ENCODE measurements at regions not wholly inside any gene's neighbourhood (a gene's known extent, or its start where the extent isn't known, plus 50 kb on each side); places are given as distances from the start of the nearest gene placed in this dataset.

DNA sequence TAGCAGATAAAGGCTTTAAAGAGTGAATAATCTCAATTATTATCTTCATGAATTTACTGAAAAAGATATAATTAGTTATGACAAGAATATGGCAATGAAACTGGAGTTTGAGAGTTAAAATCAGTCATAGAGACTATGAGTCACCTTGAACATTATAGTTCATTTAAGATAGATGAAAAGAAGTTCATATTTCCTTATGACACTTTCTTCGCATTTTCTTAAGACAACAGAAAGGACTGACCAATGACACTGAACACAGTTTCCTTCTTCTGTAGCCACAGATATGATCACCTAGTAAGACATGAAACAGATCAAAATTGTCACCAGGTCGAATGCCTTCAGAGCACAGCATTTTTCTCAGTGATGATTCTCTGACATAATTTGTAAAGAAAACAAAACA, 202.1 kb downstream of the KLF12 start:
- no peak for DNase-seq

DNA sequence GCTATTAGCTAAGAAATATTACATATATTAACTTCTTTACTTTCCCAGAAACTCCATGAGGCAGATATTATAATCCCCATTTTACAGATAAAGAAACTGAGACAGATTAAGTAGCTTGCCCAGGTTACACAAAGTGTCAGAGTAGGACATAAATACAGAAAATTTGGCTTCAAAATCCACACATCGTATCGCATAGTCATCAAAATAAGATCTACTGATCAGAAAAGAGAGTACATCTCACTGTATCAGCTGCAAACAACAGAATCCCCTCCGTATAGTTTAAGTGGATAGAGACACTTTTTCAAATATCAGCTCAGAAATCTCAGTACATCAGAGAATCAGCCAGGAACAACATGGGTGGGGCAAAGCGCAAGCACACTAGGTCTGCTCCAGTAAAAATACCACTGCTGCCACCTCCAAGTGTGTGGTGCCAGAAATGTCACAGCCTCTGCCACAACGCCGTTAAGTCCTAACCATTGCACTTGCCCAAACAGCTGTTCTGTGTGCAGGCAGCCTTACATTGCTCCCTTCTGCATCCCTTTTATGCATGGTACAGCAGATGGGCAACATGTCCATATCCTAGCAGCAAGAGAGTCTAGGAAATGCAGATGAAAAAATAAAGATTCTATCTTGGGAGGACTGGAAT, 204.8 kb downstream of the KLF12 start:
- DNase-seq, result no peak

DNA sequence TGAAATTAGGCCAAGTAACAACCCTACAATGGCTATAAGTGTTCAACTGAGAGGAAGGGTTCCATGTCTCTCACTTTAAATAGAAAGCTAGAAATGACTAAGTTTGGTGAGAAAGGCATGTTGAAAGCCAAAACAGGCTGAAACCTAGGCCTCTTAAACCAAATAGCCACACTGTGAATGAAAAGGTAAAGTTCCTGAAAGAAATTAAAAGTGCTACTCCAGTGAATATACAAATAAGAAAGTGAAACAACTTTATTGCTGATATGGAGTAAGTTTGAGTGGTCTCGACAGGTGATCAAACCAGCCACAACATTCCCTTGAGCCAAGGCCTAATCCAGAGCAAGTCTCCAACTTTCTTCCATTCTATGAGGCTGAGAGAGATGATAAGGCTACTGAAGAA, 209.6 kb downstream of the KLF12 start:
- DNase-seq, result no peak

DNA sequence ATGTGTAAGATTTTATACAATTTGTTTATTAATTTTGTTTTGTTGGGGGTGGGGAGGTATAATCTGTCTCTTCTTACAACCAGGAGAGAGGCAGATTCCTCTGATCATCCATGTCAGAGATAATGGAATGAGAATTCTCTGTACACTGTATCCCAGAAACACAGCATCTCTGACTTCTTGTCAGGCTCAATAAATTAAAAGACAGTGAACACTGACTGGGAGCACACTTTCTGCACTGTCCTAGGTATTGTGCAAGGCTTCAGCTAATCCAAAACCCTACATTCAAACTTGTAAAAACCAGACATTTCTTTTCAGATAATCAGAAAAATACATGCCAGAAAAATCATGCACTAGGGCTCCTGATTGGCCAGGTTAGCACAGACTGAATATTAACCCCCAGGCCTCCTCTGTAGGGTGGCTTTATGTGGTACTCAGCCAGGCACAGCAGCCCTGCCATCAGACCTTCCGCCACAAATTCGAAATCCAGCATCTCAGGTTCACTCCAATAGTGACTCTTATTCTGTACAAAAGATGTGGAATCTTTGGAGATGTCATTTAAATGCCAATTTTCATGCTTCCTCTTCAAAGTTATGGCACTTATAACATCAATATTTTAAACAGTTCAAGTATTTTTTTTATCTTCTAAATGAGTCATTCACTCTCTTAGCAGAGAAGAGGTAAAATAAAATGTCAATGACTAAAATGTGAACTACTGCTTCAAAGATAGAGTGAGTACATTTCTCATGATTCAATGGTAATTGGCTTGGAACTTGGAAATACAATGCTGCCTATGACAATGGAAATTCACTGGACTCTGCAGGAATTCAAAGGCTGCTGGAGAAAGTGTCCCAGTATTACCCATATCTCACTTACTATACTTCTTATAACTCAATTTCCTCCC, 211.5 kb downstream of the KLF12 start:
- no peak for DNase-seq

DNA sequence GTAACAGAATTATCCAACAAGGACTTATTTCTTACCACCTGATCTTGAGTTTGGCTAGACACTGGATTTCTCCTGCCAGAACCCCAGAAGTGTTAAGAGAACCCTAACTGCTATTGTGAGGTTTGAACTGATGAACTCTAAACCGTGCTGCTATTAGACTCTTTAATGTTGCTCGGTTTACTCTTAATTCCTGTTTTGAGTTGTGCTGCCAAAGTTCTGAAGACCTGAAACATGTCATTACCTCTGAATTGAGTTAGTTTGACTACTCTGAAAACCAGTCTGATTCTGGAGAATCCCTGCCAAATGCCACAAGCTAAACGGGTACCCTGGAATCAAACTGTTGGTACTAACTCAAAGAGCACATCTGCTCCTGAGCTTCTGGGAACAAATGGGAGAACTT, 215.5 kb downstream of the KLF12 start:
- no peak for DNase-seq

DNA sequence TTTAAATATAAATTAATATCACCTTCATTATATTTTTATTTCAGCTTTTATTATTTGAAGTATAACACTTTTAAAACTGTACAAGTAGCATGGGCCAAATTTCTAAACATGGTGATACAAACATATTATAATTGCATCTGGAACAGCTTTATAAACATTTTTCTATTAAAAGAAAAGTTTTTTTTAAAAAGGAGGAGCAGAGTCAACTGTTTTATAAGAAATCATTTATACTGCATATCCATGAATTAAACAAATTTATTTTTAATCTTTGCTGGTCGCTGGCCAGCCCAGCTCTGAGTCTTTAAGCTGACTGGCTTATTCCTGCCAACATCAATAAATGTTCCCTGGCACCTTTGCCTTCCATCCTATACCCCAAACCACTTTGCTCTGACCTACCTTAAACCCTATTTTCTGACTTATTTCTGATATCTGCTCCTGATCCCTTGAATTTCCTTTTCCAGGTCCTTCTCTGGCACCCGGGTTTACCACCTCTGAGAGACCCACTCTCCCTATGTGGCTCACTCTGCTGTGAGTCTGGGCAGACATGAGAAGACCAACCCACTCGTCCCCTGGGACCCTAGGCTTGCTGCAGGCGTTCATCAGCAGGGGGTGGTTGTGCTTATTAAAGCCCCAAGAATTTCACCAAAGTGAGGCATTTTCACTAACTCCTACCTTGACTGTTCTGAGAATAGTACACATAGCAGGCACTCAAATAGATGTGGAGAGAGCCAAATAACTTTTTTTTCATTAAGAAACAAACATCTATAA, 220.3 kb downstream of the KLF12 start:
- no peak for DNase-seq

DNA sequence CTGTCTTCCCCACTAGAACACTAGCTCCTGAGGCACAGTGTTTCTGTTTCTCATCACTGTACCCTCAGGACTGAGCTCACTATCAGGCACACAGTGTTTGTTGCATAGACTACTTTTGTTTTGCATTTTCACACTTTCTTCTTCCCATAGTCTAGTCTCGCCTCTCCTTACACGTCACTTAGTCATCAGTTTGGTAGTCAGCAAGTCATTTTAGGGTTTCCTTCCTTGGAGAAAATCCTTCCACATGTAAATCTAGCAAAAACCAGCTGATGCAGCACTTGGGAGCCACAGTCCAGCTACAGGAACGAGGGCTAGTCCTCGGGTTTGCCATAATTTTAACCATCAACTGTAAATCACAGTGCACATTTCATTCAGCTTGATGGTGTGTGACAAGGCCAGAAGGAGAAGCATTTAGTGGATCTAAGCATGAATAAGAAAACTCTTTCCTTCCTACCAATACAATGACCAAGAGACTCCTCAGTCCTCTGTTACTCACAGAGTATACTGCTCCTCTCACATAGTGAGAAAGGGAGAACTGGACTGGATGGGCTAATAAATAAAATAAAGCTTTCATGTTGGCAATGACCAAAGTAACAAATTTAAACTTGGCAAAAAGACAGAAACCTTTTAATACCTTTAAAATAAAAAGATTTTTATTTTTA, 221.0 kb downstream of the KLF12 start:
- no peak for DNase-seq

DNA sequence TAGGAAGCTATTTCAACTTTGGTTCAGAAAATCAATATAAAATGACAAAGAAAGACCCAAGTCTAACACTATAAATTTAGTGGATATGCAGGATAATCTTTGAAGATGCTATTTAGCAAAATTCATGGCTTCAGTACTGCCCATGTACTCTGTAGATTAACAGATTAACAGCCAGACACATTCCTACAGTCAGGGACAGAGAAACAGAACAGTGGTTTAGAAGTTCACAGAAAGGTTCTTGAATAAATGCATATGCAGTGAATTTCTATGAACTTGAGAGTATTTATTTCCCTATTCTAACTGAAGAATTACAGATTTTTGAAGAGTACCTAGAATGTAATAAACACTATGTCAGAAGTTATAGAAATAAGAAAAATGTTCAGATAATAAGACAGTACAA, 222.8 kb downstream of the KLF12 start:
- DNase-seq, result no peak

DNA sequence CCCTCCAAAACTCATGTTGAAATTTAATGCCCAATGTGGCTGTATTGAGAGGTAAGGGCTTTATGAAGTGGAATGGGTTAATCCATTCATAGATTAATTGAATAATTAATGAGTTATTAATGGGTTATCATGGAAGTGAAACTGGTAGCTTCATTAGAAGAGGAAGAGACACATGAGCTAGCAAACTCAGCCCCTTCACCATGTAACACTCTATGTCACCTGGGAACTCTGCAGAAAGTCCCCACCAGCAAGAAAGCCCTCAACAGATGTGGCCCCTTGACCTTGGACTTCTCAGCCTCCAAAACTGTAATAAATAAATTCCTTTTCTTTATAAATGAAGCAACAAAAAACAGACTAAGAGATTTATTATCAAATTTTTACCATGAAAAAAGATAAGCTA, 223.5 kb downstream of the KLF12 start:
- DNase-seq, result no peak

DNA sequence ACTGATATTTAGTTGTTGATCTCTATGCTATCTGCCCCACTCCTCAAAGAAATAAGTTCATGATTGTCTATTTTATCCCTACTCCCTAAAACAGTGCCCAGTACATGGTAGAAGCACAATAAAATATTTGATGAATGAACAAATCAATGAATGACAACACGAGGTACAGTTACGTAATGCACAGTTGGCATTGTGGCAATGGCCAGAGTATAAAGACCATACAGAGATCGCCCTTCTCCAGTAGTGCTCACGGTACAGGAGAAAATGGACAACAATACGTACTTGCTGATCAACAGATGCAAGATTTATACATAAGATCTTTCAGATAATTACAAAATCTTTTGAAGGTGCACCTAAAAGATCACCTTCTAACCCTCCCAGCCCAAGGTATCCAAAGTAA, 225.4 kb downstream of the KLF12 start:
- DNase-seq, result no peak

DNA sequence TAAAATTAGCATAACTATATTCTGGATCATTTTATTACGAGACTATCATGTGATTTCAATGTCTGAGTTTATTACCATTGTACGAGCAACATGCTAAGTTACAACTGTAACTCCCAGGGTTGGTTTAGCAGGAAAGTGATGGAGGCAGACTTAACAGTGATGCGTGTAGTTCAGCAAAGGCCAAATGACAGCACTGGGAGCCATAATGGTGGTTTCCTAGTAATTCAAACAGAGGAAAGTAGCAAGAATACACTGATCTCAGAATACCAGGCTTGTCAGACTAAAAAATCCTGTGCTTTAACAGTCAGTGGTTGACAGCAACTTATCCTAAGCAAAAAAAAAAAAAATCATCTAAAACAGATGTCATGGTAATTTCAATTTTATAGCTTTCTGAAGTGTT, 229.6 kb downstream of the KLF12 start:
- DNase-seq, result no peak

DNA sequence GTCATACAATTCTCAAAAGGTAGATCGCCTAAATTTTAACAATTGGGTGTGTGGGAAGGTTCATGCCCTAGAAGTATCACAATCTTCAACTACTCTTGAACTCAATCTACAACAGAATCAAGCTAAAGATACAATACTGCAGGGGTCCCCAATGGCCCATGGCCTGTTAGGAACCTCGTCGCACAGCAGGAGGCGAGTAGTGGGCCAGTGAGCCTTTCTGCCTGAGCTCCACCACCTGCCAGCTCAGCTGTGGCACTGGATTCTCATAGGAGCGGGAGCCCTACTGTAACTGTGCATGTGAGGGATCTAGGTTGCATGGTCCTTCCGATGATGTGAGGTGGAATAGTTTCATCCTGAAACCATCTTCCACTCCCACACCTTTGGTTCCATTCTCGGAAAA, 230.6 kb downstream of the KLF12 start:
- DNase-seq, result no peak

DNA sequence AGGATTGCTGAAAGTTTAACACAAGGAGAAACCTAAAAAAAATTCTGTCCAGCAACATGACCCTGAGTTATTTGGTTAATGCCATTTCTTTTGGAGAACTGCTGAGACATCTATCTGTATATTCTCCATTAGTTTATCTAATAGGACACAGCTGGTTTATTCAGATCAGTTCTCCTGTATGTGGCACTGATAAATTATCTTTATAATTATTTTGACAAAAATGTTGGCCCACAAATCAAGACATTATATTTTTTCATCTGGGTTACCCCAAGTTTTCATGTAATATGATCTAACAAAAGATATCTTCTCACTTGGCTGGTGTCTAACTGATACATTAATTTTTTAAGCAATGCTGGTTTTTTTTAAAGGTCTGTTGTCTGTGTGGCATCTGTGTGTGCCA, 231.4 kb downstream of the KLF12 start:
- DNase-seq, result no peak

DNA sequence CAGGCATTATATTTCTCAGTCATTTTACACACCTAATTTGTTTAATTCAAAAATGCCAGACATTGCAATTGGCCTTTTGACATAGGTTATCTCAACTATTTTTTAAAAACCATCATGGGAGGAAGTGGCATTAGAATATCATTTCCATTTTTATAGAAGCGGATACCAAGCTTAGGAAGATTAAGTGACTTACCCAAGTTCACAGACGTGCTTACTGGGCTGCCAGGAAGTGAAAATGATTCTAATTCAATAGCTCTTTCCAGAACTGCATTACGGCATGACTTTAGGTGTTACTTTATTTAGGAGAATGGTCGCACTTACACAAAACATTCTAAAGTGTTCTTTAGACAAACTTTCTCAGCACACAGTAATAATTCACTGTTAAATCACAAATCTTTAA, 231.9 kb downstream of the KLF12 start:
- DNase-seq, result no peak

DNA sequence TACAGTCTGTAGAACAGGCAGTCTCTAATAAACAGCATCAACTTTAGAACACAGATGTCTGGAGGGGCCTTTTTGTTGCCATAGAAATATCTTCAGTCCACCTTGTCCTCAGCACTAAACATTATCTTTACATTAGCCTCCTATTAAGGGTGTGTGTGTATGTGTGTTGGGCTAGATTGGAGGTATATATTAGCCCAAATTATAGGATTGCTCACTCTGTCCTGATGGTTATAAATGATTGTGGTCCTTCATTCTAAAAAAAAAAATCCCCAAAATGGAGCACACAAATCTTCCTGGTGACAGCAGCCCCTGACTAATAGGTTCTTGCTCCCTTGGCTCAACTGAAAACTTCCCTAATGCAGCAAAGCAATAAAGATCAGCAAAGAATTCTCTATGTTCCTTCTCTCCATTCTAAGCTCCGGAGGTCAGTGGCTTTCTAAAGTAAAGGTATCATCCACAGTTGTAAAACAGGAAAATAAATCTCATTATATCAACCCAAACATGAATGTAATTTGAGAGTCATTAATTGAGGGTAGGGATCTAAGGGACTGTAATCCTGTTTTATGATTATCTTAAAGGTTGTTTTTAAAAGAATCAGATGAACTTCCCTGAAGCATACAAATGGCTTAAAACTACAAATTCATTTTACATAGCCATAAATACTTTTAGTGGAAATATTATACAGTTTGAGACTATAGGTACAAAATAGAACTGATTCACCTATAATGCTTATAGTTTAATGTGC, 232.7 kb downstream of the KLF12 start:
- no peak for DNase-seq

DNA sequence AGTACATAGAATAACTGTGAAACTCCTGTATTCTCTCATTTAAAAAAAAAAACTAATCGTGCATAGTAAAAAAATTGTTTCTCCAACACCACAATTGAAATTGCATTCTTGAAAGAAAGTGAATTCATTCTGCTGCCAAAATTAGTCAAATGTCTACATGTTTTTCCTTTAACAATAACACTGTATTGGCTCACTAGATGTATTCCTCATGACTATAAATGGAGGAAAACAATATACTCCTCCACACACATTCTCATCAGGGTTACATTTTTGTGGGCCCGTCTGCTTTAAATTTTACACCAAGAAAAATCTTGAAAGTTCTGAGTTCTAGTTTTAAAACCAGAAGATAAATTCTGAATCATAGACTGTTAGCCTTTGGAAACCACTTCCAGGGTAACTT, 233.6 kb downstream of the KLF12 start:
- DNase-seq, result no peak

DNA sequence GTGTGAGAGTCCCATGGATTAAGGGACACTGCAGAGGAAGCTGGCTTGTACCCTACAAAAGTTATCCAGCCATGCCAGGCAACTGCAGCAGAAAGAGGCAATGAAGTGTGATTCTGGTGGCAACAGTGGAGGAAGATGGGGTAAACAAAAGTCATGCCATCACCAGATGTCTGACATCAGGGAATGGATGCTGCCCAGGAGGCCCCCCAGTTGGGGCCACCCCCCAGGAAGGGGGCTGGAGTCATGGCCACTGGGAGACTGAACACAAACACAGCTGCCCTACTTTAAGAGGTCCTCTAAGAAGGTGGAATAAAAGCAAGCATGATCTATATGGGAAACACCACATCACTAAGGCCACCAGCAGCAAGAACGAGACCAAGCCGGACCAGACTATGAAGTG, 235.3 kb downstream of the KLF12 start:
- no peak for DNase-seq

DNA sequence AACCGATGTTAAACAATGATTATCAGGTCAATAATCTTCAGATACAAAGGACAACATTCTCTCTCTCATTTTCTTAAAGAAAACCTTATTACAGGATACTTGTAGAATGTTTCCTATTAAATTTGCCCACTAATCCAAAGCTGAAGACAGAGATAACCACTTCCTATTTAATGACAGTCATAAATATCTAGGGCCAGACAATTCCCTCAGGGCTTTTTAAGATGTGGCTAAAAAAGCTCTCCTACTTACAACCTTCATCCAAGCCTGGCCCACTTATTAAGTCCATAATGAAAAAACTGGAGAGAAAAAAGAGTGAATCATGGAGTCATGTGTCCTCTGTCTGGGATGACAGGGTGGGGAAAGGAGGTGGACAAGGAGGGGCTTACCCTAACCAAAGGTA, 235.9 kb downstream of the KLF12 start:
- no peak for DNase-seq

DNA sequence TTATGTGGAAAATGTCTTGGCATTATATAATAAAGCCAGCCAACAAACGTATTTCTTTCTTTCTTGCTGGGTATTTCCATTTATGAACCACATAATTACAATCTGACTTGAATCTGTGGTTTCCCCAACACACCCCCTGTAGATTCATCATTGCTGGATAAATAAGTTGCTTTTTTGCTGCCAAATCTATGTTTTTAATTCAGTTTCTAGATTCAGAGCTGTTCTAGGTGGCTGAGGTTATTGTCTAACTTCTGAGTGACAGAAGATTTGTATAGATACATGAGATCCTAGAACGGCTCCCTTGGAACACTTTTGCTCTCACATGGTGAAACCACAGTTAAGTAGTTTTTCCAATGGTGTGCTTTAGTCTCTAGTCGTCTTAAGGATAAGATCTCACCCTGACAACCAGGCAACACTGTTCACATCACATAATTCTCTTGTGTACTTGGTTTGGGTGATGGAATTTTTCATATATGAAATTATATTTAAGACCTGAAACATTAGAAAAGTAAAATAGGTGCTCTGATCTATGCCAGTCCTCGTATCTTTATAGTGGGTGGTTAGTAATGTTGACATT, 239.1 kb downstream of the KLF12 start:
- DNase-seq, result no peak

DNA sequence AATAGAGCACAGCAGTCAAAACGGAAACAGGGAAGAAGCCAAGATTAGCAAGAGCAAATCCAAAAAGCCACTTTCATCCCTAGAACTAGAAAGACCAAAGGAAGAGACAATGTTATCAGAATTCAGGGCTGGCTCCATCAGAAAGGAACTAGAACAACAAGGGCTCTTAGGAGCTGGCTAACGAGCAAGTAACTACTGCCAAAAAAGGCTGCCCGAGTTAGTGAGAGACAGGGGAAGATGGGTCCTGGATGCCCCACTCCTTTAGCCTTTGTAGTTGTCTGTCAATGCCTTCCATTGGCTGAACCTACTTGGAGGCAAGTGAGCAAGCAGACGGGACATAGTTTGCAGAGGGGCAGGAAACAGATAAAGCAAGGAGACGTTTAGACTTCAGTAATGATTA, 240.4 kb downstream of the KLF12 start:
- DNase-seq, result no peak

DNA sequence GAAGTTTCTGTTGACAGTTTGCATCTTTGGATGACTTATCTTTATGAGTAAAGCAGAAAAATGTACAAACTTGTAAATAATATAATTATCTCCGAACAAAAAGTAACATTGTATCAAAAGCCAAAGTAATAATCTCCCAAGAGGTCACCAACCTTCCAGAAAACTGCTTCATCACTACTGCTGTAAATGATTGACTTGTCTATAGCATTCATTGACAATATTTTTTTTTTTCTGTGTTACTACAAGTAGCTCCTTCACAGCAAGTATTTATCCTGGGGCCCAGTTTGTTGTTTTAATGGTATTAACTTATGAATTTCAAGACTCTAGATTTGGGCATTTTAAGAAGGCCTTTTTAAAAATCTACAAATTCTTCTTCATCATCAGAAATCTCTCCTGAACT, 242.4 kb downstream of the KLF12 start:
- DNase-seq, result no peak

DNA sequence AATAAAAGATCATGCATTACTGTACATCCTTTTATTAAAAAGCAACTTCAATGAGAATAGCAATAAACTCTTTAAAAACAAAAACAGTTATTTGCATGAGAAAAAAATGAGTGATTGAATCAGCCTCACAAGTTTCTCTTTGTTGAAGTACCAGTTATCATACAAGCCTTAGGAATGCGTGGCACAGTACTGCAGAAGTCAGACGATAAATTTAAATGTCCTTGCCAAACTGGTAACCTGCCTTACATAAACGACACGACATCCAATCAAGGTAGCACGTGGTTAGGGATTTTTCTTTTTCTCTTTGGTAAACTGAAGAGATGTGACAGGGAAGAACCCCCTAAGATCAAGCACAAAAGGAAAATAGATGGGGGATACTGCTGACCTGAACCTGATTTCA, 251.0 kb downstream of the KLF12 start:
- DNase-seq, result no peak

Measured in inflammatory macrophage (primary cell).